OCI-LY3 (cell line): ENCODE measurements at regions not wholly inside any gene's neighbourhood (a gene's known extent, or its start where the extent isn't known, plus 50 kb on each side); places are given as distances from the start of the nearest gene placed in this dataset.

ENCODE experiments used
- H2AFZ ChIP-seq: fragments of 200-600, 300-600 bp; shearing (Covaris generic); 2 replicates; pipeline ENCODE4 v1.6.0; 2014; ENCODE audit warnings: antibody characterized with exemption, low read depth, low read length
- H3K27ac ChIP-seq: fragments of 200-600, 300-600 bp; sonication (generic); 2 replicates; pipeline ENCODE4 v1.5.1; 2014; ENCODE audit warnings: mild to moderate bottlenecking, low read length, moderate library complexity, mixed read lengths
- H3K27me3 ChIP-seq: fragments of 200-600, 300-600 bp; sonication (generic); 2 replicates; pipeline ENCODE4 v1.6.1; 2014; ENCODE audit warnings: low read depth, low read length, mixed read lengths
- H3K36me3 ChIP-seq: fragments of 200-600, 300-600 bp; sonication (generic); replicated peaks from 2 replicates; pipeline ENCODE3; 2014; ENCODE audit warnings: low read depth, low read length, mixed read lengths
- H3K4me1 ChIP-seq: fragments of 300-600, 200-600 bp; sonication (generic); 2 replicates; pipeline ENCODE4 v1.6.1; 2014; ENCODE audit warnings: low read length, mixed read lengths
- H3K4me2 ChIP-seq: fragments of 200-600, 300-600 bp; sonication (generic); 2 replicates; pipeline ENCODE4 v1.6.1; 2014; ENCODE audit warnings: low read length, mixed read lengths
- H3K4me3 ChIP-seq: fragments of 300-600, 200-600 bp; sonication (generic); 2 replicates; pipeline ENCODE4 v1.5.1; 2014; ENCODE audit warnings: antibody characterized with exemption, mild to moderate bottlenecking, low read length, moderate library complexity
- H3K79me2 ChIP-seq: fragments of 300-600, 200-600 bp; shearing (Covaris generic); 2 replicates; pipeline ENCODE4 v1.6.1; 2014; ENCODE audit warnings: mild to moderate bottlenecking, low read length, mixed read lengths
- H3K9ac ChIP-seq: fragments of 300-600, 200-600 bp; shearing (Covaris generic); 2 replicates; pipeline ENCODE4 v1.6.0; 2014; ENCODE audit warnings: mild to moderate bottlenecking, low read length, moderate library complexity
- H3K9me3 ChIP-seq: fragments of 200-600, 300-600 bp; shearing (Covaris generic); 2 replicates; pipeline ENCODE4 v1.6.1; 2014; ENCODE audit warnings: low read length, mixed read lengths; ENCODE audit not compliant: insufficient read depth
- H4K20me1 ChIP-seq: fragments of 200-600, 300-600 bp; sonication (generic); 2 replicates; pipeline ENCODE4 v1.6.1; 2016; ENCODE audit warnings: low read length, mixed read lengths; ENCODE audit not compliant: insufficient read depth
- EZH2phosphoT487 ChIP-seq: fragments of 200-600 bp; shearing (Covaris generic); IDR thresholded peaks from 2 replicates; pipeline ENCODE4 v1.6.1; 2018; ENCODE audit warnings: antibody characterized with exemption, mixed run types, low read depth
- TF ChIP-seq, protein P1 (sequence below): fragments of 200-600, 300-600 bp; sonication (generic); IDR thresholded peaks from 2 replicates; pipeline ENCODE4 v1.5.1; 2014; ENCODE audit warnings: antibody characterized with exemption, low read length, low read depth

GRCh38 chr6:18988636-18989035 lies 601.5 kb downstream of the RNF144B start:
- Histone ChIP-seq H3K9me3 (no peaks in the 10 kb centered on the region), H3K4me1 (peaks cover 14% of the 10 kb centered on the region), H3K27me3 (no peaks in the 10 kb centered on the region), H3K4me2 (no peak overlapping the region), H3K9ac (no peak overlapping the region), H4K20me1 (no peaks in the 10 kb centered on the region), H3K79me2 (no peaks in the 10 kb centered on the region), H2AFZ (no peak overlapping the region), H3K27ac (no peak overlapping the region), H3K36me3 (no peaks in the 10 kb centered on the region), H3K4me3 (no peak overlapping the region)
- TF ChIP-seq, protein P1, sequence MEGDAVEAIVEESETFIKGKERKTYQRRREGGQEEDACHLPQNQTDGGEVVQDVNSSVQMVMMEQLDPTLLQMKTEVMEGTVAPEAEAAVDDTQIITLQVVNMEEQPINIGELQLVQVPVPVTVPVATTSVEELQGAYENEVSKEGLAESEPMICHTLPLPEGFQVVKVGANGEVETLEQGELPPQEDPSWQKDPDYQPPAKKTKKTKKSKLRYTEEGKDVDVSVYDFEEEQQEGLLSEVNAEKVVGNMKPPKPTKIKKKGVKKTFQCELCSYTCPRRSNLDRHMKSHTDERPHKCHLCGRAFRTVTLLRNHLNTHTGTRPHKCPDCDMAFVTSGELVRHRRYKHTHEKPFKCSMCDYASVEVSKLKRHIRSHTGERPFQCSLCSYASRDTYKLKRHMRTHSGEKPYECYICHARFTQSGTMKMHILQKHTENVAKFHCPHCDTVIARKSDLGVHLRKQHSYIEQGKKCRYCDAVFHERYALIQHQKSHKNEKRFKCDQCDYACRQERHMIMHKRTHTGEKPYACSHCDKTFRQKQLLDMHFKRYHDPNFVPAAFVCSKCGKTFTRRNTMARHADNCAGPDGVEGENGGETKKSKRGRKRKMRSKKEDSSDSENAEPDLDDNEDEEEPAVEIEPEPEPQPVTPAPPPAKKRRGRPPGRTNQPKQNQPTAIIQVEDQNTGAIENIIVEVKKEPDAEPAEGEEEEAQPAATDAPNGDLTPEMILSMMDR: no peak

- Histone ChIP-seq H3K36me3 (no peaks in the 10 kb centered on the region), H3K4me2 (peak overlapping the region; percentile 58), H3K4me3 (peak overlapping the region; percentile 38), H4K20me1 (no peaks in the 10 kb centered on the region), H2AFZ (no peak overlapping the region; the same call in 1 of the 2 replicates), H3K4me1 (peaks cover 14% of the 10 kb centered on the region), H3K27me3 (no peaks in the 10 kb centered on the region), H3K27ac (no peak overlapping the region), H3K9ac (no peak overlapping the region), H3K79me2 (no peaks in the 10 kb centered on the region), H3K9me3 (no peaks in the 10 kb centered on the region)
- TF ChIP-seq, protein P1: peak; percentile 64
- TF ChIP-seq EZH2phosphoT487: no peak
These were observed 603.2 kb downstream of the RNF144B start for GRCh38 chr6:18990059-18990978.

DNA sequence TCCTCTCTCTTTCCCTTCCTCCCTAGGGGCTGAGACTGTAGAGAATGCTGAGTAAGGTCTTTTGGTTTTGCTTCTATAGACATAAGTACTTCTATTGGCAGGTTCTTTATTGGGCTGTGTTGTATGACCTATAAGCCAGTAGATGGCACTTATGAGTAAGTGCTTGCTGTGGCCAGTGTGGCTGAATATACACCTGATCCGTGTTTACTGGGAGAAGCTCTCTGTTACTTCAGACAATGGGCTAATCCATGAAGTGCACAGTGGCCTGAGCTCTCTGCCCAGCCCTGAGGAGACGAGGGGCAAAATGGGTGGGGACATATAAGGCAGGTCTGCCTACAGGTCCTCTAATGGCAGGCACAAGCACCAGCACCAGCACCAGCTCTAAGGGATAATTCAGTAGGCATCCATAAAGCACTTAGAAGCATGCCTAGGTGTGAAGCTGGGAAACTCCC lies 610.3 kb downstream of the RNF144B start:
- no peak overlapping the region for H3K4me3 ChIP-seq
- TF ChIP-seq EZH2phosphoT487: no peak
- TF ChIP-seq, protein P1: peak; percentile 60
- no peaks in the 10 kb centered on the region for H3K27me3 ChIP-seq
- peak overlapping the region; percentile 37; the same call in 1 of the 2 replicates for H3K4me2 ChIP-seq
- H3K9ac ChIP-seq: no peak overlapping the region
- no peaks in the 10 kb centered on the region for H3K79me2 ChIP-seq
- H3K9me3 ChIP-seq: no peaks in the 10 kb centered on the region
- no peaks in the 10 kb centered on the region for H3K4me1 ChIP-seq
- H3K27ac ChIP-seq: no peak overlapping the region
- no peaks in the 10 kb centered on the region for H3K36me3 ChIP-seq
- H4K20me1 ChIP-seq: no peaks in the 10 kb centered on the region
- H2AFZ ChIP-seq: no peak overlapping the region

- Histone ChIP-seq H3K4me1 (no peaks in the 10 kb centered on the region), H3K9ac (no peak overlapping the region), H3K27me3 (no peaks in the 10 kb centered on the region), H3K4me3 (no peak overlapping the region), H3K79me2 (no peaks in the 10 kb centered on the region), H3K36me3 (no peaks in the 10 kb centered on the region), H4K20me1 (no peaks in the 10 kb centered on the region), H3K4me2 (no peak overlapping the region), H3K27ac (no peak overlapping the region), H2AFZ (no peak overlapping the region), H3K9me3 (no peaks in the 10 kb centered on the region)
- no peak for TF ChIP-seq EZH2phosphoT487
- TF ChIP-seq, protein P1: no peak
These were observed 615.9 kb downstream of the RNF144B start for GRCh38 chr6:19002976-19003560.
